Activated B cell treated with CpG ODN at 0.5 μM for 24 hours (primary cell): ENCODE measurements at regions not wholly inside any gene's neighbourhood (a gene's known extent, or its start where the extent isn't known, plus 50 kb on each side); places are given as distances from the start of the nearest gene placed in this dataset.

Experiments used
- ATAC-seq: fragments of 200-7000 bp; cut with Tn5 transposase; one replicate; pipeline ENCODE4 v1.10.0; 2021; ENCODE audit warnings: low read depth, mild to moderate bottlenecking, moderate library complexity
- CTCF ChIA-PET: fragments of 350-600 bp; sonication (Branson Sonifier 250); formaldehyde crosslinking; loops from one replicate; lab custom pipeline; 2021; ENCODE audit warnings: antibody characterized with exemption; lab: Charles Lee
- POLR2A ChIA-PET: fragments of 350-600 bp; sonication (Branson Sonifier 250); formaldehyde crosslinking; loops from one replicate; lab custom pipeline; 2021; ENCODE audit warnings: antibody characterized with exemption; lab: Charles Lee
- DNase-seq: peaks from one replicate; pipeline ENCODE4 v3.0.0; 2022
- H3K27ac Mint-ChIP-seq: one replicate; pipeline ENCODE4 v1.8.0; 2020; ENCODE audit warnings: mixed read lengths
- H3K27me3 Mint-ChIP-seq: one replicate; pipeline ENCODE4 v1.8.0; 2021; ENCODE audit warnings: mixed read lengths
- H3K36me3 Mint-ChIP-seq: one replicate; pipeline ENCODE4 v1.8.0; 2021; ENCODE audit warnings: low read depth, mixed read lengths
- H3K4me1 Mint-ChIP-seq: one replicate; pipeline ENCODE4 v1.8.0; 2021; ENCODE audit warnings: mixed read lengths
- H3K4me3 Mint-ChIP-seq: one replicate; pipeline ENCODE4 v1.8.0; 2020; ENCODE audit warnings: mild to moderate bottlenecking, mixed read lengths
- H3K9me3 Mint-ChIP-seq: one replicate; pipeline ENCODE4 v1.8.0; 2020; ENCODE audit warnings: mixed read lengths
- CTCF ChIP-seq: fragments of 200-600 bp; IDR thresholded peaks from one replicate; pipeline ENCODE4 v1.8.0; 2022; ENCODE audit warnings: antibody characterized with exemption, mild to moderate bottlenecking
- intact Hi-C: fragments of 100-400 bp; cut with micrococcal nuclease; formaldehyde crosslinking; loops from one replicate; pipeline ENCODE4 v1.15.1; 2024

DNA sequence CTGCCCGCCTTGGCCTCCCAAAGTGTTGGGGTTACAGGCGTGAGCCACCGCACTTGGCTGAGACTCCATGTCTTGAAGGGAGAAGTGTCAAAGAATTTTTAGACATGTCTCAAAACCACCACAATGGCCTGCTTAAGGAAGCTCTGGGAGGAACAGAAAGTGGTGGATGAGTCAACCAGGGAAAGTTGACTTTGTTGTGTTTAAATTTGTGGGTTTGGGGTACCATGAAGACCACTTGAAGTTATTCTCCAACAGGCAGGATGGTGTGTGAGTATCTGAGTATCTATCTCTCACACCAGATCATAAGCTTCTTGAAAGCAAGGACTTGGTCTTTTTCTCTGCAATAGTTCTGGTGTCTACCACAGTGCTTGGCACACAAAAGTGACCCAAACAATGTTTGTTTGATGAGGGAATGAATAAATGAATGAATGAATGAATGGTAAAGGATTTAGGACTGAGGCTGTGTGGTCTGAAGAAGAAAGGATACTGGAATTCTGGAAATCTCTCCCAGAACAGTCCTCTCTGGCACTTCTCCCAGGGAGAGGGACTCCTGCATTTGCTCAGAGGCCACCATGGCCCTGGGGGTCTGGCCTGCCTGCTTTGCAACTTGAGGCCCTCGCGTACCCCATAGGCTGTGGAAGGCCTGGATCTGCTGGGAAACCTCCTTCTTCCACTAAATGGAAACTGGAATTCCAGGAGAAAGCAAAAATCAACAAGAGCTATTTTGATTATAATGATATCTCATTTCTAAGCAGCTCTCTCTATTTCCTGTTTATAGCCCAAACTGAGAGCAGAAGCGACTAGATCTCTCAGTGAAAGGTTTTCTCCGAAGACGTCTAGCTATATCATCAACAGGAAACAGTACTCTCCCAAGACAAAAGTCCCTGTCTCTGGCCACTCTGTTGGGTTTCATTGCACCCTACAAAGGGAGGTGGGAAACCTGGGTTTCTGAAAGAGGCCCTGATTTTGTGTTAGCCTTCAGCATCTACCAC, 187.9 kb downstream of the PALM2AKAP2 start:
- POLR2A ChIA-PET = interaction anchor here (0.6 to 17.2 kb wide), 28 partner anchors 10 to 288 kb away, joined by 3 to 704 read pairs (median 6); partner anchors contain the start of gene TXN

DNA sequence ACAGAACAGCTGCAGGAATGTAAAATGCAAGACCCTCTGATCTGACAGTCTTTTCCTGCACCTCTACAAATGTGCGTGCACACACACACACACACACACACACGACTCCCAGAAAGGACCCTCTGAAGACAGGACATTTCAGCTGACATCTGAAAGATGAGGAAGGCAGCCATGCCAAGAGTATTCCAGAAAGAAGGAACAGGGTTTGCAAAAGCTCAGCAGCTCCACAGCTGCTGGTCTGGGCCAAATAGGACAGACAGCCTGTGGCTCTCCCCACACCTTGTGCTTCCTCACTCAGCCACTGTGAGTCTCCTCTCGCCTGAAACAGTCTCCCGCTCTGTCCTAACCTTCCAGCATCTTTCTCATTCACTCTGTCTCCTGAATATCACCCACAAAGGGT, 189.0 kb downstream of the PALM2AKAP2 start:
- Mint-ChIP-seq H3K27ac (peak overlapping the region; percentile 98), H3K27me3 (no peaks in the 10 kb centered on the region), H3K4me3 (peak overlapping the region; percentile 3), H3K9me3 (no peaks in the 10 kb centered on the region), H3K4me1 (peaks cover 93% of the 10 kb centered on the region), H3K36me3 (no peaks in the 10 kb centered on the region)
- CTCF ChIA-PET = interaction anchor here (1.0 to 6.8 kb wide), 10 partner anchors 14 to 183 kb away, joined by 3 to 114 read pairs (median 6); no protein-coding TSS in a partner anchor
- no peak for DNase-seq
- POLR2A ChIA-PET = interaction anchor here (0.8 to 17.2 kb wide), 15 partner anchors 9 to 287 kb away, joined by 3 to 704 read pairs (median 8); partner anchors contain the start of gene TXN
- intact Hi-C loops = no loop called here
- no peak for ATAC-seq
- no peak for TF ChIP-seq CTCF

More for the DNA sequence above, 187.9 kb downstream of the PALM2AKAP2 start:
- Mint-ChIP-seq H3K36me3 (no peaks in the 10 kb centered on the region), H3K27ac (peak overlapping the region; percentile 98), H3K4me1 (peaks cover 92% of the 10 kb centered on the region), H3K27me3 (no peaks in the 10 kb centered on the region), H3K4me3 (peak overlapping the region; percentile 65), H3K9me3 (no peaks in the 10 kb centered on the region)
- no peak for DNase-seq
- ATAC-seq = peak; percentile 18
- CTCF ChIA-PET = interaction anchor here (1.0 to 6.8 kb wide), 15 partner anchors 9 to 184 kb away, joined by 3 to 114 read pairs (median 5); no protein-coding TSS in a partner anchor
- TF ChIP-seq CTCF = no peak
- intact Hi-C loops = loop anchor here (1.0 kb wide), 5 partner anchors 7 to 80 kb away; no protein-coding TSS in a partner anchor

DNA sequence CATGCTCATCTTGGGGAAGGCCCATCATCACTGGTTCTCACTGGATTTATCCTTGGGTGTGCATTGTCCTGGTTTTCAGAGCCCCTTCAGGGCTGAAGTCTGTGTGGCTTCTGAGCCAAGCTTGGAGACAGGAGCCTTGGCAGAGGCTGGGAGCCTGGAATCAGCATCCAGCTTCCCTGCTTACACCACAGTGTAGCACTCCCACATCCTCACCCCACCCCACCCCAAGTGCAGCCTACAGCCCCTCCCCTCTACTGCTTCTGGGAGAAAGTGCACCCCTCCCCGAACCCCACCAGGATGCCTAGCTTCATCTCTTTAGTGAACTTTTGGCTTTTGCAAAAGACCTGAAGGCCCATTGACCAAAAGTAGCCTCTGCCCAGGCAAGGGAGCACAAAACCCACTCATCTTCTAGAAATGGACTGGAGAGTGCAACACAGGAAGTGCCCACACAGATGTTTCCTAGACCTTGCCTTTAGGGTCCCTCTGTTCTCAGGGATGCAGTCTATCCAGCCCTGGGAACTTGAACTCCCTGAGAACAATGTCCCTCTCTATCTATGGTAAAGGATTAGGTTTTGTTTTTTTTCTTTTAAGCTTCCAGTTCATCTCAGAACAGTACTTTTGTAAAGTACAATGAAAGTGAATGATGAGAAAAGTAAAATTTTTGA, 189.7 kb downstream of the PALM2AKAP2 start:
- H3K36me3 Mint-ChIP-seq = no peaks in the 10 kb centered on the region
- peak overlapping the region; percentile 98 for H3K27ac Mint-ChIP-seq
- H3K9me3 Mint-ChIP-seq = no peaks in the 10 kb centered on the region
- H3K4me3 Mint-ChIP-seq = peak overlapping the region; percentile 35
- ATAC-seq (no peak), DNase-seq (no peak)
- H3K4me1 Mint-ChIP-seq = peaks cover 98% of the 10 kb centered on the region
- intact Hi-C loops = loop anchor here (5.0 kb wide), 2 partner anchors 38 to 552 kb away; no protein-coding TSS in a partner anchor
- ChIA-PET CTCF (interaction anchor here (1.0 to 6.8 kb wide), 9 partner anchors 15 to 183 kb away, joined by 3 to 114 read pairs (median 4); no protein-coding TSS in a partner anchor), POLR2A (interaction anchor here (1.2 to 17.2 kb wide), 6 partner anchors 8 to 175 kb away, joined by 3 to 704 read pairs (median 53); no protein-coding TSS in a partner anchor)
- H3K27me3 Mint-ChIP-seq = no peaks in the 10 kb centered on the region
- TF ChIP-seq CTCF = no peak

GRCh38 chr9:109971226-109971625, 191.2 kb downstream of the PALM2AKAP2 start:
- DNase-seq (no peak), ATAC-seq (no peak)
- Mint-ChIP-seq H3K27ac (peak overlapping the region; percentile 98), H3K27me3 (no peaks in the 10 kb centered on the region), H3K36me3 (no peaks in the 10 kb centered on the region), H3K4me3 (no peak overlapping the region), H3K9me3 (no peaks in the 10 kb centered on the region), H3K4me1 (peaks cover 100% of the 10 kb centered on the region)
- no peak for TF ChIP-seq CTCF
- POLR2A ChIA-PET = interaction anchor here (1.0 to 17.2 kb wide), 7 partner anchors 14 to 158 kb away, joined by 3 to 704 read pairs (median 6); no protein-coding TSS in a partner anchor
- CTCF ChIA-PET = interaction anchor here (0.6 to 6.8 kb wide), 3 partner anchors 62 to 83 kb away, joined by 4 to 114 read pairs (median 4); no protein-coding TSS in a partner anchor
- intact Hi-C loops = loop anchor here (5.0 kb wide), 2 partner anchors 36 to 554 kb away; no protein-coding TSS in a partner anchor
